Neural cell (in vitro differentiated cells): ENCODE measurements at regions not wholly inside any gene's neighbourhood (a gene's known extent, or its start where the extent isn't known, plus 50 kb on each side); places are given as distances from the start of the nearest gene placed in this dataset.

Experiments used
- H2AFZ ChIP-seq: fragments of 200-600, 300-800 bp; sonication (generic), shearing (Covaris generic); 2 replicates; pipeline ENCODE4 v1.6.0; 2014; ENCODE audit warnings: low read depth, mild to moderate bottlenecking, antibody characterized with exemption, low read length, moderate library complexity
- H3F3A ChIP-seq: fragments of 200-600 bp; shearing (Covaris generic); 2 replicates; pipeline ENCODE4 v1.6.1; 2016; ENCODE audit warnings: mild to moderate bottlenecking, moderate library complexity, mixed read lengths, antibody characterized with exemption, low read length; ENCODE audit not compliant: insufficient read depth, poor library complexity, severe bottlenecking
- H3K27ac ChIP-seq: fragments of 200-600, 300-800 bp; sonication (generic), shearing (Covaris generic); 2 replicates; pipeline ENCODE4 v1.5.1; 2014; ENCODE audit warnings: mild to moderate bottlenecking, low read length, moderate library complexity
- H3K27me3 ChIP-seq: fragments of 300-800, 200-600 bp; sonication (generic), shearing (Covaris generic); 2 replicates; pipeline ENCODE4 v1.6.0; 2014; ENCODE audit warnings: mild to moderate bottlenecking, low read depth, low read length, moderate library complexity; ENCODE audit not compliant: insufficient read depth
- H3K36me3 ChIP-seq: fragments of 300-800, 200-600 bp; sonication (generic), shearing (Covaris generic); 2 replicates; pipeline ENCODE4 v1.5.1; 2014; ENCODE audit warnings: mild to moderate bottlenecking, antibody characterized with exemption, low read length, moderate library complexity; ENCODE audit not compliant: insufficient read depth
- H3K4me2 ChIP-seq: fragments of 300-800, 200-600 bp; sonication (generic), shearing (Covaris generic); 2 replicates; pipeline ENCODE4 v1.6.0; 2014; ENCODE audit warnings: mild to moderate bottlenecking, low read length
- H3K4me3 ChIP-seq: fragments of 300-800, 200-600 bp; sonication (generic), shearing (Covaris generic); 2 replicates; pipeline ENCODE4 v1.5.1; 2014; ENCODE audit warnings: mild to moderate bottlenecking, low read length, moderate library complexity
- H3K79me2 ChIP-seq: fragments of 200-600 bp; shearing (Covaris generic); replicated peaks from 2 replicates; pipeline ENCODE4 v1.6.0; 2014; ENCODE audit warnings: mild to moderate bottlenecking, low read length, moderate library complexity; ENCODE audit not compliant: insufficient read depth
- H3K9ac ChIP-seq: fragments of 300-800, 200-600 bp; sonication (generic), shearing (Covaris generic); 2 replicates; pipeline ENCODE4 v1.6.1; 2016; ENCODE audit warnings: mild to moderate bottlenecking, low read length, mixed read lengths
- H3K9me2 ChIP-seq: fragments of 200-600 bp; shearing (Covaris generic); 2 replicates; pipeline ENCODE4 v1.6.1; 2016; ENCODE audit warnings: mild to moderate bottlenecking, low read length, mixed read lengths; ENCODE audit not compliant: insufficient read depth
- H3K9me3 ChIP-seq: fragments of 200-600, 300-800 bp; sonication (generic), shearing (Covaris generic); 2 replicates; pipeline ENCODE4 v1.6.1; 2016; ENCODE audit warnings: mild to moderate bottlenecking, mixed run types, low read length, moderate library complexity, mixed read lengths
- H4K20me1 ChIP-seq: fragments of 200-600 bp; shearing (Covaris generic); 2 replicates; pipeline ENCODE4 v1.6.1; 2016; ENCODE audit warnings: mild to moderate bottlenecking, mixed run types; ENCODE audit not compliant: insufficient read depth
- EP300 ChIP-seq: fragments of 450-650 bp; conservative IDR thresholded peaks from 2 replicates; pipeline ENCODE4 v1.6.1; 2014; ENCODE audit warnings: antibody characterized with exemption, mild to moderate bottlenecking, moderate library complexity; ENCODE audit not compliant: poor library complexity, severe bottlenecking
- EZH2 ChIP-seq: fragments of 200-600, 300-800 bp; shearing (Covaris generic), sonication (generic); IDR thresholded peaks from 2 replicates; pipeline ENCODE4 v1.6.1; 2014; ENCODE audit warnings: antibody characterized with exemption, low read length, borderline replicate concordance, mild to moderate bottlenecking; ENCODE audit not compliant: insufficient read depth, poor library complexity, severe bottlenecking
- MXI1 ChIP-seq: fragments of 450-650 bp; conservative IDR thresholded peaks from 2 replicates; pipeline ENCODE4 v1.6.1; 2014; ENCODE audit warnings: antibody characterized with exemption, mild to moderate bottlenecking; ENCODE audit not compliant: poor library complexity, severe bottlenecking
- POLR2AphosphoS5 ChIP-seq: IDR thresholded peaks from 2 replicates; pipeline ENCODE4 v1.6.1; 2012
- RAD21 ChIP-seq: fragments of 450-650 bp; conservative IDR thresholded peaks from 2 replicates; pipeline ENCODE4 v1.6.1; 2014; ENCODE audit warnings: antibody characterized with exemption, mild to moderate bottlenecking, moderate library complexity
- SMC3 ChIP-seq: fragments of 450-650 bp; conservative IDR thresholded peaks from 2 replicates; pipeline ENCODE4 v1.6.1; 2014; ENCODE audit warnings: antibody characterized with exemption, mild to moderate bottlenecking, moderate library complexity; ENCODE audit not compliant: poor library complexity
- TAF1 ChIP-seq: IDR thresholded peaks from 2 replicates; pipeline ENCODE4 v1.6.1; 2012; ENCODE audit warnings: low read depth
- TF ChIP-seq, protein P1 (sequence below): IDR thresholded peaks from 2 replicates; pipeline ENCODE4 v1.6.1; 2012; ENCODE audit warnings: borderline replicate concordance
- TF ChIP-seq, protein P2 (sequence below): fragments of 450-650 bp; IDR thresholded peaks from 2 replicates; pipeline ENCODE4 v1.5.1; 2014; ENCODE audit warnings: antibody characterized with exemption, mild to moderate bottlenecking, moderate library complexity; ENCODE audit not compliant: poor library complexity, severe bottlenecking

- Histone ChIP-seq H3K4me2 (no peak overlapping the region), H3K27me3 (no peaks in the 10 kb centered on the region), H3K4me3 (no peak overlapping the region), H3K9me3 (no peaks in the 10 kb centered on the region), H3K27ac (no peak overlapping the region), H3K9me2 (no peaks in the 10 kb centered on the region), H4K20me1 (no peaks in the 10 kb centered on the region), H3K79me2 (no peaks in the 10 kb centered on the region), H3K36me3 (no peaks in the 10 kb centered on the region), H3F3A (no peaks in the 10 kb centered on the region), H3K9ac (no peak overlapping the region), H2AFZ (no peak overlapping the region)
- TF ChIP-seq TAF1: no peak
These were observed 150.9 kb upstream of the C1orf174 start for GRCh38 chr1:4050998-4051397.

DNA sequence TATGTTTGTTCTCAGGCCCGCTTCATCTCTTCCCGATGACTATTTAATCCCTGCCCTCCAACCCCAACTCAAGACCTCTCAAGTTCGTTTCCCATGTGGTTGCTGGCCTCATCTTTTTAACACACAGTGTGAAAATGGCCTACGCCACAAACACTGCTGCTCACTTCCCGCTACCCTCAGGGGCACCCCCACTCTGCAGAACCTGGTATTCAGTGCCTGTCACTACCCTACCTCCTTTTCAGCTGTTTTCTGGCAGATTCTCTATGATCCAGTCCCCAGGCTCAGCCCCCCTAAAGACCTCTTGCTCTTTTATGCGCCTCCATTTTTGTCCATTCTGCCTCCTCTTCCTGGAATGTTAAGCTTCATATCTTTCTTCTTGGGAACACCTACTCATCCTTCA lies 152.6 kb upstream of the C1orf174 start:
- Histone ChIP-seq H3K4me2 (no peak overlapping the region), H3K79me2 (no peaks in the 10 kb centered on the region), H4K20me1 (no peaks in the 10 kb centered on the region), H3K9ac (no peak overlapping the region), H3F3A (no peaks in the 10 kb centered on the region), H3K36me3 (no peaks in the 10 kb centered on the region), H3K27me3 (no peaks in the 10 kb centered on the region), H3K9me2 (no peaks in the 10 kb centered on the region), H3K4me3 (no peak overlapping the region), H2AFZ (no peak overlapping the region), H3K27ac (no peak overlapping the region), H3K9me3 (no peaks in the 10 kb centered on the region)
- TF ChIP-seq, protein P1, sequence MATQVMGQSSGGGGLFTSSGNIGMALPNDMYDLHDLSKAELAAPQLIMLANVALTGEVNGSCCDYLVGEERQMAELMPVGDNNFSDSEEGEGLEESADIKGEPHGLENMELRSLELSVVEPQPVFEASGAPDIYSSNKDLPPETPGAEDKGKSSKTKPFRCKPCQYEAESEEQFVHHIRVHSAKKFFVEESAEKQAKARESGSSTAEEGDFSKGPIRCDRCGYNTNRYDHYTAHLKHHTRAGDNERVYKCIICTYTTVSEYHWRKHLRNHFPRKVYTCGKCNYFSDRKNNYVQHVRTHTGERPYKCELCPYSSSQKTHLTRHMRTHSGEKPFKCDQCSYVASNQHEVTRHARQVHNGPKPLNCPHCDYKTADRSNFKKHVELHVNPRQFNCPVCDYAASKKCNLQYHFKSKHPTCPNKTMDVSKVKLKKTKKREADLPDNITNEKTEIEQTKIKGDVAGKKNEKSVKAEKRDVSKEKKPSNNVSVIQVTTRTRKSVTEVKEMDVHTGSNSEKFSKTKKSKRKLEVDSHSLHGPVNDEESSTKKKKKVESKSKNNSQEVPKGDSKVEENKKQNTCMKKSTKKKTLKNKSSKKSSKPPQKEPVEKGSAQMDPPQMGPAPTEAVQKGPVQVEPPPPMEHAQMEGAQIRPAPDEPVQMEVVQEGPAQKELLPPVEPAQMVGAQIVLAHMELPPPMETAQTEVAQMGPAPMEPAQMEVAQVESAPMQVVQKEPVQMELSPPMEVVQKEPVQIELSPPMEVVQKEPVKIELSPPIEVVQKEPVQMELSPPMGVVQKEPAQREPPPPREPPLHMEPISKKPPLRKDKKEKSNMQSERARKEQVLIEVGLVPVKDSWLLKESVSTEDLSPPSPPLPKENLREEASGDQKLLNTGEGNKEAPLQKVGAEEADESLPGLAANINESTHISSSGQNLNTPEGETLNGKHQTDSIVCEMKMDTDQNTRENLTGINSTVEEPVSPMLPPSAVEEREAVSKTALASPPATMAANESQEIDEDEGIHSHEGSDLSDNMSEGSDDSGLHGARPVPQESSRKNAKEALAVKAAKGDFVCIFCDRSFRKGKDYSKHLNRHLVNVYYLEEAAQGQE: no peak
- TF ChIP-seq RAD21: no peak
- TF ChIP-seq MXI1: no peak
- TF ChIP-seq, protein P2, sequence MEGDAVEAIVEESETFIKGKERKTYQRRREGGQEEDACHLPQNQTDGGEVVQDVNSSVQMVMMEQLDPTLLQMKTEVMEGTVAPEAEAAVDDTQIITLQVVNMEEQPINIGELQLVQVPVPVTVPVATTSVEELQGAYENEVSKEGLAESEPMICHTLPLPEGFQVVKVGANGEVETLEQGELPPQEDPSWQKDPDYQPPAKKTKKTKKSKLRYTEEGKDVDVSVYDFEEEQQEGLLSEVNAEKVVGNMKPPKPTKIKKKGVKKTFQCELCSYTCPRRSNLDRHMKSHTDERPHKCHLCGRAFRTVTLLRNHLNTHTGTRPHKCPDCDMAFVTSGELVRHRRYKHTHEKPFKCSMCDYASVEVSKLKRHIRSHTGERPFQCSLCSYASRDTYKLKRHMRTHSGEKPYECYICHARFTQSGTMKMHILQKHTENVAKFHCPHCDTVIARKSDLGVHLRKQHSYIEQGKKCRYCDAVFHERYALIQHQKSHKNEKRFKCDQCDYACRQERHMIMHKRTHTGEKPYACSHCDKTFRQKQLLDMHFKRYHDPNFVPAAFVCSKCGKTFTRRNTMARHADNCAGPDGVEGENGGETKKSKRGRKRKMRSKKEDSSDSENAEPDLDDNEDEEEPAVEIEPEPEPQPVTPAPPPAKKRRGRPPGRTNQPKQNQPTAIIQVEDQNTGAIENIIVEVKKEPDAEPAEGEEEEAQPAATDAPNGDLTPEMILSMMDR: no peak
- no peak for TF ChIP-seq POLR2AphosphoS5
- no peak for TF ChIP-seq SMC3
- TF ChIP-seq EZH2: no peak
- no peak for TF ChIP-seq TAF1
- no peak for TF ChIP-seq EP300

DNA sequence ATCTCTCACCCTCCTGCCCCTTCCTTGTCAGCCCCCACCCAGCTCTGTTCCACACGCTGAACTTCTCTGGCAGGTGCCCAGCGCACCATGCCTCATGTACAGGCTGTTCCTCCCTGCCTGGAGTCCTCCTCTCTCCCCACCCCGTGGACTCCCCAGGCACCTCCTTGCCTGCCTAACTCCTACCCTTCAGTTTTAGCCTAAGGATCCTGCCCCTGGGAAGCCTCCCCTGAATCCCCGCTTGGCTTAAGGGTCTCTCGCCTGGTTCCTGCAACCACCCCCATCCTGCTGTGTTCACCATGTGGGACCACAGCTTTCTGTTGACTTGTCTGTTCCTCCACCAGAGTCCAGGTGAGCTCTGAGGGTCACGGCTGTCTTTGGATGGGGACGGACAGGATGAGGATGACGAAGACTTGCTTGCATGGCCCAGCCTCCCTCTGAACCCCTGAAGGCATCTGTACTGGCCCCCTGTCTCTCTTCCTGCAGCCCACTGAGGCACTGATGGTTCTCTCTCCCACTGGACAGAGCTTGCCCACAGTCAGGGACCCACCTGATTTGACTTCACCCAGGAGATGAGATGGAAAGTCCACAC lies 153.2 kb upstream of the C1orf174 start:
- Histone ChIP-seq H3K9ac (no peak overlapping the region), H3K4me3 (no peak overlapping the region), H3K9me3 (no peaks in the 10 kb centered on the region), H3K27ac (no peak overlapping the region), H3K27me3 (no peaks in the 10 kb centered on the region), H2AFZ (no peak overlapping the region), H4K20me1 (no peaks in the 10 kb centered on the region), H3F3A (no peaks in the 10 kb centered on the region), H3K79me2 (no peaks in the 10 kb centered on the region), H3K4me2 (no peak overlapping the region), H3K36me3 (no peaks in the 10 kb centered on the region), H3K9me2 (no peaks in the 10 kb centered on the region)
- TF ChIP-seq, protein P1: no peak
- TF ChIP-seq POLR2AphosphoS5 (no peak), MXI1 (no peak), TAF1 (no peak), SMC3 (no peak), RAD21 (no peak), EZH2 (no peak), EP300 (no peak)
- TF ChIP-seq, protein P2: no peak
